SHP77 treated with DMSO at 0.1 percent for 48 hours (cell line): ENCODE measurements at regions not wholly inside any gene's neighbourhood (a gene's known extent, or its start where the extent isn't known, plus 50 kb on each side); places are given as distances from the start of the nearest gene placed in this dataset.
"Not testable (repeated sequence)": the region's sequence is repeated elsewhere in the genome, so short reads cannot be mapped to it uniquely, and the experiment has no call there.

Source experiments
- DNase-seq: peaks from one replicate; lab custom pipeline; 2025; lab: John Stamatoyannopoulos, UW

GRCh38 chrX:89350024-89350423 is 571.7 kb upstream of the TGIF2LX start:
- DNase-seq, result peak; percentile 0

GRCh38 chrX:89369904-89370303 is 551.8 kb upstream of the TGIF2LX start:
- DNase-seq, result not testable (repeated sequence)

- DNase-seq, result not testable (repeated sequence)
Measured at GRCh38 chrX:89393004-89393403, 528.7 kb upstream of the TGIF2LX start.

- DNase-seq, result not testable (repeated sequence)
Measured at GRCh38 chrX:89402818-89403217, 518.9 kb upstream of the TGIF2LX start.

GRCh38 chrX:89405148-89405547 is 516.6 kb upstream of the TGIF2LX start:
- DNase-seq, result not testable (repeated sequence)

GRCh38 chrX:89416930-89417329 is 504.8 kb upstream of the TGIF2LX start:
- not testable (repeated sequence) for DNase-seq

GRCh38 chrX:89432652-89433231 is 489.0 kb upstream of the TGIF2LX start:
- DNase-seq, result not testable (repeated sequence)
